NCI-H2029 (cell line): ENCODE measurements at regions not wholly inside any gene's neighbourhood (a gene's known extent, or its start where the extent isn't known, plus 50 kb on each side); places are given as distances from the start of the nearest gene placed in this dataset.
A peak's percentile ranks its signal among the peaks of the same experiment; 100 is the strongest.

Experiments used
- DNase-seq: peaks from one replicate; lab custom pipeline; 2025; lab: John Stamatoyannopoulos, UW

DNA sequence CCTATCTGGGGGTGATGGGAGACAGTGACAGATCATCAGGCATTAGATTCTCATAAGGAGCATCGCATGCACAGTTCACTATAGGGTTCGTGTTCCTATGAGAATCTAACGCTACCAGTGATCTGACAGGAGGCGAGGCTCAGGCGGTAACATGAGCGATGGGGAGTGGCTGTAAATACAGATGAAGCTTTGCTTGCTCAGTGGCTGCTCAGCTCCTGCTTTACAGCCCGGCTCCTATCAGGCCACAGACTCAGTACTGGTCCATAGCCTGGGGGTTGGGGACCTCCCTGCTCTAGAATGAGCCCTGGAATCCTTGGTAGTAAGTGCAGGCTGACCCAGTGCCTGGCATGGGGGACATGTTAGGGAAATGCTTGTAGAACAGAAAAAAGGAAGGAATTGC lies 426.0 kb downstream of the TYW1 start:
- no peak for DNase-seq

DNA sequence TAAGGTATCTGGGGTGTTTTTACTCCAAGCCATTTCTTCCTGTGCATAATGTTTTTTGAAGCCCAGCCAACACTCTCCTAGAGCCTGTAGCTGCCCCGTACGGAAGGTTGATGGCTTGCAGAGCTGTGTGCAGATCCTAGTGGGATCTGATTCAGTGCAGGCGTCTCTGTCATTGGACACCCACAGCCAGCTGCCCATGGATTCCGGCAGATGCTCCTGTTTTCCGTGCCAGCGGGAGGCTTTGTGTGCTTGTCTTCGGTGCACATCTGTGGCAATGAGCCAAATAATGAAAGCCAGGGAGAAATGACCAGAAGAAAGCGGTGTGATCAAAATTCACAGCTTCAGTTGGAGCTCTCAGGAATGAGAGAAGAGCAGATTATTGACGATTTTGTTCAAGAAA lies 426.4 kb downstream of the TYW1 start:
- DNase-seq: peak; percentile 81

DNA sequence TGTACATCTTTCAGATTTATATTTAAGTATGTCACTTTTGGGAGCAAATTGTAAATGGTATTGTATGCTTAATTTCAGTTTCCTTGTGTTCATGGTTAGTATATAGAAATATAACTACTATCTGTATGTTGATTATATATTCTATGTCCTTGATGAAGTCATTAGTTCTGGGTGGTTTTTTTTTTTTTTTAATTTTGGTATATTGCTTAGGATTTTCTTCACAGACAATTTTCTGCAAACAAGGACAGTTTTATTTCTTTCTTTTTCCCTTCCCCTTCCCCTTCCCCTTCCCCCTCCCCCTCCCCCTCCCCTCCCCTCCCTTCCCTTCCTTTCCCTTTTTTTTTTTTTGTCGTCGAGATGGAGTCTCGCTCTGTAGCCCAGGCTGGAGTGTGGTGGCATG lies 430.0 kb downstream of the TYW1 start:
- no peak for DNase-seq

- DNase-seq: peak; percentile 79
Observed at GRCh38 chr7:67429735-67430134, 433.1 kb downstream of the TYW1 start.

DNA sequence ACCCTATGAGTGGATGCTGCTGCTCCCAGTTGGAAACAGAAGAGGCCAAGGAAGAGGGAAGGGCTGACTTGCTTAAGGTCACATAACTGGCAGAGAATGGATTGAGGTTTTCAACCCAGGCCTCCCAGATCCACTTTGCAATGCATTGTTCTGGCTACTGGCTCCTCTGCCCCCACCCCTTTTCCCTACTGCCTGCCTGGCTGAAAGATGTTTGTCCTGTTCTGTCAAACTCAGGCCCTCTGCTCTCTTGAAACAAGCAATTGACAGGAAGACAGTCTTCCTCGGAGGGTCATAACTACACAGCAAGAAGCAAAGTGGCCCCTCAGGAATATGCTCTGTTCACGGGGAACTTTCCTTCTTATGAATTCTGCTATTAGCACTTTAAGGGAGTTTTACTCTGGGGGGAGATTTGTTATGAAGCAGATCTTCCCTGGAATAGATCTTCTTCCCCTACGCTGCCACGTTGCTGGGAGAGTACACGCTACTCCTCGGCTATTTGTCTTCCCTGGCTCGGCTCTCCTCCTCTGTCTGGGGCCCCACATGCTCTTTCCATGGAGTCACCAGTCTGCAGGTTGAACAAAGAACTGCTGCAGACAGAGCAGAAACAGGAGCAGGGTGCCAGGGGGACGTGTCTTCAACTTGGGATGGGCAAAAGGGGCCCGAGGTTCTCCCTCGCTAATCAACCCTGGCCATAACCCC lies 436.1 kb downstream of the TYW1 start:
- DNase-seq: no peak

DNA sequence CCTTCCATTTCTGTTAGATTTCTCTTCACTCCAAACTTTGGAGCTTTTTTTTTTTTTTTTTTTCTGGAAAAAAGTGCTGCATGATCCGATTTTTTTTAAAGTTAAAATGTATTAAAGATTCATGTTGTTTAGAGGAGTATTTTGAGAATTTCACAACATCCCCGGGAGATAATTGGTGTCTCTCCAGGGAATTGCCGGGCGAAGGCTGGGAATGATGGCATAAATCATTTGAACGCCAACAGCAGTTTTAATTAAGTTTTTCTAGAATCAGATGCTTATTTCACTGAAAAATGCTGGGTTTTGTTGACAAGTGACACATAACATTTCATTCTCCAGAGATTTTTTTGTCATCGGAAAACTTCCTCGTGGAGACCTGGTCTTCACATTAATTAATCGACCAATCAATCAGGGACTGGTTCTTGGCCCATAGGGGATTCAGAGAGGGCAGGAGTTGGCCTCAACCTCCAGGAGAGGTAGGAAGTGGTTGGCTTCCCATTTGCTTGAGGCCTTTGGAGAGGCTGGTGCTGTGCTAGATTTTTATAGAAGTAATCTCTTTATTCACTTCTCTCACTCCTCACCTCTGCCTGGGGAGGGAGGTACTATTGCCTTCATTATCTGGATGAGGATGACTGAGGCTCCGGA lies 439.4 kb downstream of the TYW1 start:
- DNase-seq: no peak

GRCh38 chr7:67438198-67438882 lies 441.7 kb downstream of the TYW1 start:
- peak; percentile 44 for DNase-seq

- no peak for DNase-seq
Observed at GRCh38 chr7:67438913-67439505, 442.4 kb downstream of the TYW1 start.

DNA sequence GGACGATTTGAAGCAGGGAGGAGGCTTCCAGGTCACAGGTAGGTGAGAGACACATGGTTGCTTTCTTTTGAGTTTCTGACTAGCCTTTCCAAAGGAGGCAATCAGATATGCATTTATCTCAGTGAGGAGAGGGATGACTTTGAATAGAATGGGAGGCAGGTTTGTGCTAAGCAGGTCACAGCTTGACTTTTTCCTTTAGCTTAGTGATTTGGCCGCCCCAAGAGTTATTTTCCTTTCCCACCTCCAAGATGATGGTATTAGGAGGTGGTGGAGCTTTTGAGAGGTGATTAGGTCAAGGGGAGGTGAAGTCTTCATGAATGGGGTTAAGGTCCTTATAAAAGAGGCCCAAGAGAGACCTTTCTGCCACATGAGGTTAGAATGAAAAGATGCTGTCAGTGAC lies 443.7 kb downstream of the TYW1 start:
- no peak for DNase-seq

- DNase-seq: no peak
Observed at GRCh38 chr7:67445728-67446127, 449.1 kb downstream of the TYW1 start.

- no peak for DNase-seq
Observed at GRCh38 chr7:67447297-67447696, 450.7 kb downstream of the TYW1 start.

DNA sequence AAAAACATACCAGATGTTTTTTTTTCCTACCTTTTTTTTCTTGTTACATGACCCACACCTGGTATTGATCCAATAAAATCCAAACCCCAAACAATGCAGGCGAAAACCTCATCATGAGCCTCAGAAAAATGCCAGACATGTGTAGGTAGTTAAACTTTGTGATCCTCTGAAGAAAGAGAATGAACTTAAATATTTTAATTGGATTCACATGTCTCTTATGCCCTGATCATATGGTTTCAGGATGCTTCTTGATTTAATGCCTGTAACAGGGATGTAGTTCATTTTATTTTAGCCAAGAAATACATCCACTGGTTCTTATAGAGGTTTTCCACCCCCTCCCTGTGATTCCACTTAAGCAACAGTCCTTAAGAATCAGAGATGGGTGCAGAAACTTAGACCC lies 451.6 kb downstream of the TYW1 start:
- DNase-seq: no peak

- DNase-seq: no peak
Observed at GRCh38 chr7:67450171-67450570, 453.5 kb downstream of the TYW1 start.

GRCh38 chr7:67451306-67451705 lies 454.7 kb downstream of the TYW1 start:
- no peak for DNase-seq

GRCh38 chr7:67452516-67453026 lies 455.9 kb downstream of the TYW1 start:
- DNase-seq: no peak

GRCh38 chr7:67453580-67454380 lies 457.1 kb downstream of the TYW1 start:
- no peak for DNase-seq

DNA sequence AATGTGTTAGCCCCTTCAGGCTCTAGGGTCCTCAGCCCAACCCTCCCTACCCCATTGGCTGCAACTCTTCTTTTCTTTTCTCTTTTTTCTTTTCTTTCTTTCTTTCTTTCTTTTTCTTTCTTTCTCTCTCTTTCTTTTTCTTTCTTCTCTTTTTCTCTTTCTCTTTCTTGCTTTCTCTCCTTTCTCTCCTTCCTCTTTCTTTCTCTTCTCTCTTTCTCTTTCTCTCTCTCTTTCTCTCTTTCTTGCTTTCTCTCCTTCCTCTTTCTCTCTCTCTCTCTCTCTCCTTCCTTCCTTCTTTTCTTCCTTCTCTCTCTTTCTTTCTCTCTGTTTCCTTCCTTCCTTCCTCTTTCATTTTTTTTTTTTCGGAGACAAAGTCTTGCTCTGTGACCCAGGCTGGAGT lies 458.9 kb downstream of the TYW1 start:
- no peak for DNase-seq

DNA sequence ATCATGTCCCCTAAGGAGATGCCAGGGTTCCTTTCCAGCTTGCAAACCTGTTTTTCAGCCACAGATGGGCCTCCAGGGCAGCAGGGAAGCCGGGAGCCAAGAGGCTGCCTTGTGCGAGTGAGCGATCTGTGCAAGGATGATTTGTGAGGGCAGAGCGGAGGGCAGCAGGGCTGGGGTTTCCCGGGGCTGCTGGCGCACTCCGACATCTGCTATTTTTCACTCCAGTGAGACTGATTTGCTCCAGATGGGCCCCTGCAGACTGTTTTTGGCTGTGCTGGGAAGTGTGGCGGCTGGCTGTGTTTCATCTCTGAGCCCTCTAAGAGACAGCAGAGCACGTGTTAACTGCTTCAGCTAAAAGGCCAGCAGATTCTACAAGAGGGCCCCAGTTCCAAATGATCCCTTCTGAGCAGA lies 466.2 kb downstream of the TYW1 start:
- DNase-seq: no peak

DNA sequence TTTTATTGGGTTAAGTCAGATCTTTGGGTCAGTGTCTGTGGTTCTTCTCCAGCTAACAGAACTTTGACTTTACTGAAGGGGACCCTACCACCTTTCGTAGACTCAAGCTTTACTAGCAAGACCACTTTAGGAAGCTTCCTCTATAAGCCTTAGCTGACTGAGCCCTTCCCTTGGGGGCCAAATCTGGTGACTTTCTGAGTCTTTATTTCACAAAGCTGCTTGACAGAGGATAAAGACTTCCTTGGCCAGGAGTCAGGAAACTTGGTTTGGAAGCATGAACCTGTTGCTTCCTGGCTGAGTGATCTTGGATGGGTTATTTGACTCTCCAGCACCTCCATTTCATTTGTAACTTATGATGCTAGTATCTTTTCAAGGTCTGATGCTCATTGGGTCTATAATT lies 466.7 kb downstream of the TYW1 start:
- DNase-seq: no peak

DNA sequence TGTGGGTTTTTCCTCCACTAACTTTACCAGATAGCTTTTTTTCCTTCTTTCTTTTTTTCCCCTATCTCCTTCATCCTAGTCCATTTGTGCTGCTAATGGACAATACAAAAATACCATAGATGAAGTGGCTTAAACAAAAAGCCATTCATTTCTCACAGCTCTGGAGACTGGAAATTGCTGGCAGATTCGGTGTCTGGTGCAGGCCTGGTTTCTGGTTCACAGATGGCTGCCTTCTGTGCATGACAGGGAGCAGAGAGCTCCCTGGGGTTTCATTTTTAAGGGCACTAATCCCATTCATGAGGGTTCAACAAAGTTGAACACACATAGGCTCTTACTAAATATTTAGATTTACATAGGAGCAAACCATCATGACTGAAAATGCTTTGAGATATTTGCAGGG lies 467.4 kb downstream of the TYW1 start:
- no peak for DNase-seq

- DNase-seq: no peak
Observed at GRCh38 chr7:67466109-67466508, 469.5 kb downstream of the TYW1 start.

GRCh38 chr7:67470256-67470751 lies 473.7 kb downstream of the TYW1 start:
- no peak for DNase-seq
